Lower leg skin (tissue), 3 donors: ENCODE measurements at regions not wholly inside any gene's neighbourhood (a gene's known extent, or its start where the extent isn't known, plus 50 kb on each side); places are given as distances from the start of the nearest gene placed in this dataset.
"Not testable (repeated sequence)": the region's sequence is repeated elsewhere in the genome, so short reads cannot be mapped to it uniquely, and the experiment has no call there.

Experiments
- DNase-seq, 2 donors: peaks; one replicate each; pipeline ENCODE4 v3.0.0-alpha.2; 2019; ENCODE audit warnings: low spot score in 2 of 2
- H3K4me3 ChIP-seq: fragments of 200-600 bp; sonication (generic); 2 replicates; pipeline ENCODE4 v1.5.1; 2017; ENCODE audit warnings: mild to moderate bottlenecking, low read depth; ENCODE audit not compliant: poor library complexity, severe bottlenecking
- WGBS, 2 donors: methylation state at CpG; one replicate each; pipeline ENCODE4 v1.1.5; 2018; 5-methylcytosine and 5-hydroxymethylcytosine counted together
- intact Hi-C: fragments of 100-400 bp; cut with DNase I; formaldehyde crosslinking; loops from one replicate; pipeline ENCODE4 v1.15.0; 2023; ENCODE audit warnings: low total_unique reads

- DNase-seq, H3K4me3 ChIP-seq, intact Hi-C loops: not testable (repeated sequence)
- WGBS, 2 donors, result 65 to 81% methylated on average over 8 of the region's 8 CpGs
Measured at GRCh38 chr16:15307184-15307583, 70.9 kb downstream of the NPIPA5 start.

- intact Hi-C loops, DNase-seq, H3K4me3 ChIP-seq: not testable (repeated sequence)
- 35 to 39% methylated on average over 2 of the region's 2 CpGs for WGBS, 2 donors
Measured at GRCh38 chr16:15305889-15306288, 72.2 kb downstream of the NPIPA5 start.

- DNase-seq, H3K4me3 ChIP-seq, intact Hi-C loops: not testable (repeated sequence)
- WGBS, 2 donors, result 28 to 35% methylated on average over 6 to 9 of the region's 10 CpGs
Measured at GRCh38 chr16:15303667-15304324, 74.3 kb downstream of the NPIPA5 start.

GRCh38 chr16:15297104-15297503 is 81.0 kb downstream of the NPIPA5 start:
- DNase-seq, H3K4me3 ChIP-seq, intact Hi-C loops: not testable (repeated sequence)
- no CpG with 5 or more reads among the region's 4 CpGs for WGBS, 2 donors

GRCh38 chr16:15274796-15275195 is 103.3 kb downstream of the NPIPA5 start:
- WGBS, 2 donors, result 35 to 54% methylated on average over 4 to 8 of the region's 8 CpGs
- H3K4me3 ChIP-seq, intact Hi-C loops, DNase-seq: not testable (repeated sequence)

GRCh38 chr16:15273964-15274363 is 104.1 kb downstream of the NPIPA5 start:
- WGBS, 2 donors, result 44% methylated on average over 1 of the region's 1 CpG; no CpG with 5 or more reads in 1 of the 2 donors
- H3K4me3 ChIP-seq, DNase-seq, intact Hi-C loops: not testable (repeated sequence)

GRCh38 chr16:15266941-15267340 is 111.2 kb downstream of the NPIPA5 start:
- H3K4me3 ChIP-seq, intact Hi-C loops, DNase-seq: not testable (repeated sequence)
- 70 to 97% methylated on average over 4 to 6 of the region's 6 CpGs for WGBS, 2 donors

GRCh38 chr16:15262212-15262611 is 115.9 kb downstream of the NPIPA5 start:
- H3K4me3 ChIP-seq, intact Hi-C loops, DNase-seq: not testable (repeated sequence)
- WGBS, 2 donors, result 57% methylated on average over 4 of the region's 11 CpGs; no CpG with 5 or more reads in 1 of the 2 donors

GRCh38 chr16:15247971-15248370 is 130.1 kb downstream of the NPIPA5 start:
- DNase-seq, H3K4me3 ChIP-seq, intact Hi-C loops: not testable (repeated sequence)
- no CpG with 5 or more reads among the region's 2 CpGs for WGBS, 2 donors

GRCh38 chr16:15236674-15237323 is 141.3 kb downstream of the NPIPA5 start:
- intact Hi-C loops, result not testable (repeated sequence)
- WGBS, 2 donors, result 36 to 48% methylated on average over 2 of the region's 3 CpGs

GRCh38 chr16:15235140-15235539 is 141.1 kb upstream of the RRN3 start:
- WGBS, 2 donors, result 53 to 76% methylated on average over 2 to 3 of the region's 5 CpGs
- H3K4me3 ChIP-seq, intact Hi-C loops, DNase-seq: not testable (repeated sequence)

More at GRCh38 chr16:15236674-15237323, 141.3 kb downstream of the NPIPA5 start:
- DNase-seq, H3K4me3 ChIP-seq: not testable (repeated sequence)

- H3K4me3 ChIP-seq, intact Hi-C loops, DNase-seq: not testable (repeated sequence)
- WGBS, 2 donors, result no CpG with 5 or more reads among the region's 9 CpGs
Measured at GRCh38 chr16:15234702-15235101, 140.6 kb upstream of the RRN3 start.

- DNase-seq, H3K4me3 ChIP-seq, intact Hi-C loops: not testable (repeated sequence)
- no CpG with 5 or more reads among the region's 5 CpGs for WGBS, 2 donors
Measured at GRCh38 chr16:15230432-15230831, 136.4 kb upstream of the RRN3 start.

GRCh38 chr16:15229661-15230060 is 135.6 kb upstream of the RRN3 start:
- H3K4me3 ChIP-seq, DNase-seq, intact Hi-C loops: not testable (repeated sequence)
- 64 to 78% methylated on average over 2 of the region's 2 CpGs for WGBS, 2 donors

- intact Hi-C loops, DNase-seq, H3K4me3 ChIP-seq: not testable (repeated sequence)
- no CpG with 5 or more reads among the region's 1 CpG for WGBS, 2 donors
Measured at GRCh38 chr16:15224651-15225050, 130.6 kb upstream of the RRN3 start.
